ENCODE measurements at regions not wholly inside any gene's neighbourhood (a gene's known extent, or its start where the extent isn't known, plus 50 kb on each side); places are given as distances from the start of the nearest gene placed in this dataset.
"Not testable (repeated sequence)": the region's sequence is repeated elsewhere in the genome, so short reads cannot be mapped to it uniquely, and the experiment has no call there.

- no peak for DNase-seq
Measured at GRCh38 chr5:106523852-106524251, 1146.9 kb downstream of the EFNA5 start.

GRCh38 chr5:106522296-106522695 lies 1148.4 kb downstream of the EFNA5 start:
- DNase-seq = no peak

GRCh38 chr5:106521701-106522100 lies 1149.0 kb downstream of the EFNA5 start:
- no peak for DNase-seq

DNA sequence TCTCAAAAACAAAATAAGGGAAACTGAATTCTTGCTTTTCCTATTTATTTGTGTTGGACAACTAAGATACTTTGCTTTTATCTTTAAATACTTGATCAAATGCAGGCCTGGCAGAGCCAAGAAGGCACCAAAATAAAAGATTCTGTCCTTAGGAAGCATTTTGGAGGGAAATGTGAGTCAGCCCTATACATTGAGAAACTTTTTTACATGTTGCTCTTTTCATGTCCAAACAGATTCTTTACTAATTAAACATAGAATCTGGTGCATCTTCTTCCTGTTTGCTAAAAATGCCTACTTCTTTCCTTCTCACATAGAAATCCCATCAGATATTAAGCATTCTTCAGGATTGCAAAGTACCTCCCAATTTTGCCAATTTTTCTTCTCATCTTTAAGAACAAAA lies 1160.4 kb downstream of the EFNA5 start:
- DNase-seq = no peak

- DNase-seq = no peak
Measured at GRCh38 chr5:106508894-106509293, 1161.8 kb downstream of the EFNA5 start.

DNA sequence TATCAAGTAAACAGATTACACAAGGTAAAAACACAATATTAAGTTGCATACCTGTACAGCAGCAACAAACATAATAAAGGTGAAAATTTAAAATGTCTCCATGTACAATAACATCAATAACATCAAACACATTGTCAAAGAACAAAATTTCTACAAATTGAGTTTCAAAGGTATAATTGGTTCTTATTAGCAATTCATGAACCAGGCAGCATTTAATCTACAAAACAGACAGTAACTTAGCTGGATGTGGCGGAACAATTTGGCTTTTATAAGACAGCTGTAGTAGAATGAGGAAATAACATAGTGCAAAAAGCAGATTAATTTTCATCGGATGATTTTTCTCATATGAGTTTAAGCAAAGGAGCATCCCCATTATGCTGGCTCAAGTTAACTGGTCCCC lies 1176.8 kb downstream of the EFNA5 start:
- DNase-seq = no peak

- no peak for DNase-seq
Measured at GRCh38 chr5:106489004-106489403, 1181.7 kb downstream of the EFNA5 start.

- no peak for DNase-seq
Measured at GRCh38 chr5:106488407-106488806, 1182.3 kb downstream of the EFNA5 start.

DNA sequence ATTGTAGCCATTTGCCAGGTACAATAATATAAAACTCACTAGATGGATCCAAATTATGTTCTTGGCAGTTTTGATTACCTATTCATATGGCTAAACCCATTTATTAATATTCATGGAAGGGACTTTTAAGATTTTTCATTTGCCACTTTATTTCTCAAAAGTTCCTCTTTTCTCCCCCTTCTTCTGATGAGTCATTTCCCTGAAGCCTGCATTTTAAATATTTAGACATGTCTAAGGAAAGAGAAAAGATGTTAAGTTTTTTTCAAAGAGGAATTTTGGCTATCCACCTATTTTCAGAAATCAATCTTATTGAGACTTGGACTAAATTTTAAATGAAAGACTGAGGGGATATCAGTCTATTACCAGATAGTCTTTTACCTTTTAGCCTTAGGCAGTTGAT lies 1189.4 kb downstream of the EFNA5 start:
- DNase-seq = no peak

GRCh38 chr5:106476630-106477029 lies 1194.1 kb downstream of the EFNA5 start:
- DNase-seq = no peak

- DNase-seq = no peak
Measured at GRCh38 chr5:106474066-106474465, 1196.7 kb downstream of the EFNA5 start.

DNA sequence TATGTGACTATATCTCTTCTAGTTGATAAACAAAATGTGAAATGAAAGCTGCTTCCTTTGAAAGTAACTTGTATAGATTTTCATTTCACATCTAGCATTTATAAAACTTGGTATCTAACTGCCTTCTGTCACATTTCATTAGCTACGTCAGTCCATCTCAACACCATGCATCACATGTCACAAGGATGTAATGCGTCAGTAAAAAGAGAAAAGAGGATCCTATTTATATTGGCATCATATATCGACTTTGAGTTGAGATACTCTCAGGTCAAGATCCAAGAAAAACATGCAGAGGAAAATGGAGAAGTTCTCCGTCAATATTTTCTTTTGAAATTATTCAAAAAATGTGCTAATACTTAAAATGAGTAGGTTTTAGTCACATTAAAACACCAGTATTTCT lies 1211.2 kb downstream of the EFNA5 start:
- no peak for DNase-seq

DNA sequence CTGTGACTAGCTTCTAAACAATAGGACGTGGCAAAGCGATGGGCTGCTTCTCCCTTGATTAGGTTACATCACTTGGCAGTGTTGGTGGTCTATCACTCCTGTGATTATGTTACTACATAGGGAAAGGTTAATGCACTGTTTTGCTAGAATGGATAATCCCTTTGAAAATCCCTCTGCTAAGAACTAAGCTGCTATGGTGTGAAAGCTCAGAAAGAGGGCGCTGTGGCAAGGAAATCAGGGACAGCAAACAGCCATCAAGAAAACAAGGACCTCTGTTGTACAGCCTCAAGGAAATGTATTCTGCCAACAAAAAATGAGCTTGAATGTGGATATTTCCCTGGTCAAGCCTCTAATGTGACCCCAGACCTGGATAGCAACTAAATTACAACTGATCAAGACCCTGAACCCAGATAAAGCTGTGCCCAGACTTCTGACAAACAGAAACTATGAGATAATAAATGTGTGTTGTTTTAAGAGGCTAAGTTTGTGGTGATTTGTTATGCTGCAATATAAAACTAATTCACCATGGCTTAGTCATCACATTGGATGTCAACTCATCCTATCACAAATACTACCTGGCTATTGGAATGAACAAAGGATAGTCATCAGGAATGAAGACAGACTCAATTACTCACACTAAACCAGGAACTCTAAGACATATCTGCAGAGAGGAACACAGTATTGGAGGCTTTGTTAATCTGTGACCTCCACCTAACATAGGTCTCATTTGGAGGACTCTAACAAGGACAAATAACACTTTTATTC lies 1215.9 kb downstream of the EFNA5 start:
- DNase-seq = peak; percentile 11

DNA sequence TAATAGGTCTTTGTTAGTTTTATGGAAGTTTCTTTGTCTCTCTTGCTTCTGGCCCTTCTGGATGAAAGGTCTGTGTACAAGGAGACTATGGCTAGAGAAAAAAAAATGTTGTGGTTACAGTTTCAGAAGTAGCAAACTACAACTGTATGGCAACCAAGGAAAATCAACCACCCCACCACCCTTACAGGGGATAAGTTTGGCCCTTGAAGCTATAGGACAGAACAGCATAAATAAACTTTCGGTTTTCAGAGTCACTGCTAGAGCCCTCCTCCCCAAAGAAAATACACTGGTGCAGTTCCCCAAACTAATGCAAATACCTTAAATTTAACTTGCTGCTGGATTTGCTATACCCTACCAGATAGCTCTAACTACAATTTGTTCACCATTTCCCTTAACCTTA lies 1216.7 kb downstream of the EFNA5 start:
- no peak for DNase-seq

- no peak for DNase-seq
Measured at GRCh38 chr5:106451998-106452397, 1218.7 kb downstream of the EFNA5 start.

- DNase-seq = no peak
Measured at GRCh38 chr5:106443746-106444145, 1227.0 kb downstream of the EFNA5 start.

DNA sequence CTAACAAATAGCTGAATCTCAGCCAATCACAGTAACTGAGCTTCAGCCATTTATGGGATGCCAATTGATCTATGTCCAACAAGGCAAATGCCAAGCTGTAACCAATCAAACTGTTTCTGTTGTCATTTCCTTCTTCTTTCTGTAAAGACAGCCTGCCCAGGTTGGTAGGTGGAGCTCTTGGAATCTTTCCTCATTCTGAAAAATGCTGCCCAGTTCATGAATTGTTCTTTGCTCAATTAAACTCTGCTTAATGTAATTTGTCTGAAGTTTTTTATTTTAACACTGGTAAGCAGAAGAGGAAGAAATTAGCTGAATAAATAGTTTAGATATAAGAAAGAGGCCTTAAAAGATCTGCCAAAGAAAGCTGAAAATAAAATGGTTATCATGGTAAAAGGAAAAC lies 1235.6 kb downstream of the EFNA5 start:
- no peak for DNase-seq

- not testable (repeated sequence) for DNase-seq
Measured at GRCh38 chr5:106430733-106431132, 1240.0 kb downstream of the EFNA5 start.

GRCh38 chr5:106423109-106423897 lies 1247.4 kb downstream of the EFNA5 start:
- DNase-seq = no peak

DNA sequence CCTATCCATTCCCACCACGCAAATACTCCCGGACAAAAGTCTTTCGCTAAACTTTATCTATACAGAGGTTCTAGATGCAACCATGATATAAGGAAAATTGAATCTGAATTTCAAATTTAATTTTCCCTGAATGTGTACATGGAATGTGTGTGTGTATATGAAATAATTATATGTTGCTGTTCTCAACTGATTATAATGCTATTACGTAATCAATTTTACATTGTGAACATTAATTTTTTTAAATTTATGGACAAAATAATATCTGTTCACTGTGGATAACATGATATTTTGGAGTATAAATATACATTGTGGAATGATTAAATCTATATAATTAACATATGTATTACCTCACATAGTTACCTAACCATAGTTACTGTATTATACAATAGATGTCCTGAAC lies 1250.6 kb downstream of the EFNA5 start:
- no peak for DNase-seq

- no peak for DNase-seq
Measured at GRCh38 chr5:106418196-106418595, 1252.5 kb downstream of the EFNA5 start.

- DNase-seq = no peak
Measured at GRCh38 chr5:106417566-106417965, 1253.2 kb downstream of the EFNA5 start.

DNA sequence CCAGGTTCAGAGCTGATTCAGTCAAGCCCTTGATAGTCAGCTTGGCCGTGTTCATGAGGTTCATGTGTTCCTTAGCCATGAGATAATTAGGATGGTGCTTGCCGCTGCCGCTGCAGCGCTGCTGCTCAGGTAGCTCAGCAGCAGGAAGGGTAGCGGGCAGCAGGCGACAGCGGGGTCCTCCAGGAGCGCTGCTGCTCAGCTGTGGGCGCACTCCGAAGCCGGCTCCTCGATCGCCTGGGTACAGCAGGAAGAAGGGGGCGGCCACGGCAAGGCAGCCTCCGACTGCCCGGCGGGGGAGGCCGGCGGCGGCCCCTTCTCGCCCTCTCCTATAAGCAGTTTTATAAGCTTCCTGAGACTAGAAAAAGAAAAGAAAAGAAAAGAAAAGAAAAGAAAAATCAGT lies 1253.6 kb downstream of the EFNA5 start:
- DNase-seq = no peak

- no peak for DNase-seq
Measured at GRCh38 chr5:106415541-106415940, 1255.2 kb downstream of the EFNA5 start.

Data from RPMI8226 (cell line).